D721Med (cell line): ENCODE measurements at regions not wholly inside any gene's neighbourhood (a gene's known extent, or its start where the extent isn't known, plus 50 kb on each side); places are given as distances from the start of the nearest gene placed in this dataset.

Experiments used
- DNase-seq: peaks from one replicate; pipeline ENCODE4 v3.0.0; 2011; ENCODE audit warnings: low spot score; ENCODE audit not compliant: insufficient read length
- FAIRE-seq: peaks from 2 replicates; lab custom pipeline; 2011; peaks lifted over from hg19 to GRCh38; lab: Jason Lieb, UNC
- CTCF ChIP-seq: IDR thresholded peaks from 2 replicates; pipeline ENCODE4 v1.5.1; 2012; ENCODE audit warnings: mild to moderate bottlenecking, control low read depth; ENCODE audit not compliant: insufficient read depth; ENCODE audit errors: missing control alignments

GRCh38 chr5:14066326-14066725 is 76.8 kb upstream of the TRIO start:
- FAIRE-seq: no peak
- no peak for TF ChIP-seq CTCF
- no peak for DNase-seq

- DNase-seq: no peak
- TF ChIP-seq CTCF: no peak
- no peak for FAIRE-seq
These were observed 78.3 kb upstream of the TRIO start for GRCh38 chr5:14064841-14065240.

- TF ChIP-seq CTCF: no peak
- DNase-seq: no peak
- no peak for FAIRE-seq
These were observed 79.5 kb upstream of the TRIO start for GRCh38 chr5:14063691-14064090.

- DNase-seq (no peak), FAIRE-seq (no peak)
These were observed 80.0 kb upstream of the TRIO start for GRCh38 chr5:14063138-14063537.

GRCh38 chr5:14062178-14062577 is 81.0 kb upstream of the TRIO start:
- TF ChIP-seq CTCF: no peak
- FAIRE-seq (no peak), DNase-seq (no peak)

More at GRCh38 chr5:14063138-14063537, 80.0 kb upstream of the TRIO start:
- no peak for TF ChIP-seq CTCF

- TF ChIP-seq CTCF: no peak
- no peak for DNase-seq
- no peak for FAIRE-seq
These were observed 82.0 kb upstream of the TRIO start for GRCh38 chr5:14061106-14061505.

- FAIRE-seq (no peak), DNase-seq (no peak)
- TF ChIP-seq CTCF: no peak
These were observed 82.9 kb upstream of the TRIO start for GRCh38 chr5:14060218-14060617.
